HG02870 (cell line): ENCODE measurements at regions not wholly inside any gene's neighbourhood (a gene's known extent, or its start where the extent isn't known, plus 50 kb on each side); places are given as distances from the start of the nearest gene placed in this dataset.

Source experiments
- ATAC-seq: cut with Tn5 transposase; IDR thresholded peaks from one replicate; pipeline ENCODE4 v1.9.1; 2021; ENCODE audit warnings: mild to moderate bottlenecking, moderate library complexity; ENCODE audit not compliant: unreplicated experiment

DNA sequence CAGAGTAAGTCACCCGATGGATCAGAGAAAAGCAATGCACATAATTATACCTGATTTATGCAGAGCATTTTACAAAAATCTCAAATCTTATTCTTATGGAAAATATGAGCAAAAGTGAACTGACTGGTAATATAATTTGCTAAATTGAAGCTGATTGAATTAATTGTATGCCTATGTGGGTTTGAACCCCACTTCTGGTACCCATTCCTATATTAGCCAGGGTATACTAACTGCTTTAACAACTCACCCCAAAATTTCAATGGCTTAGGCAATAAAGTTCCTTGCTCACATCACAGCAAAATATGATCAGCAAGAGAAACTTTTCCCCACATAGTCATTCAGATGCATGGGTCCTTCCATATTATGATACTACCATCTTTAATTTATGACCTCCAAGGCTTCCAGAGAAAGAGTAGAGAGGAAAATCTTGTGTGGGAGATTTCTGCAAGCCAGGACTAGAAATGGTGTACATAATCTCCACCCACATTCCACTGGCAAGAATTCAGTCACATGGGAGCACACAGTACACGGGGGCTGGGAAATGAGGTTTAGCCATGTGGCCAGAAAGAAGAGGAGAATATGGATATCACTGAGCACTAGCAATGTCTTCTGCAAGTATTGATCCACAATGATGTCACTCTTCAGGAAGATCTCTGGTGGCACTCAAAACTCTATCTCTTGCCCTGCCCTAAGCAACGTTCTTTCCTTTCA is 640.7 kb downstream of the BCOR start:
- no peak for ATAC-seq

DNA sequence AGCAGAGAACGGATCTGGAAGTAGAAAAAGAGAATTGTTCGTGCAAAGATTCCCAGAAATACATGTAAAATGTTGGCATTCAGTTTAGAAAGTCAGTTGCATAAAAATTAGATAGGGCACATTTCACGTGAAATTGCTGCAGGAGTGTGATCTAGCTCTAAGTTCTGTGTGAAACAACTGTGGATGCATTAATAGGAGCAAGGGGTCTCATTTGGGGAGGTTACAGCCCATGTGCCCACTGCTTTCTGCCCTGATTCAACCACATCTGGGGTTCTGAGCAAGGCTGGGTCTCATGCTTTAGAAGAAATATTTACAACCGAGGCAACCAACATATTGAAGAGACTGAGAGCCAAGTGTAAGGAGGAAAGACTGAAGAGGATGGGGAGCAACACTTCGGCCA is 639.0 kb downstream of the BCOR start:
- ATAC-seq = no peak

DNA sequence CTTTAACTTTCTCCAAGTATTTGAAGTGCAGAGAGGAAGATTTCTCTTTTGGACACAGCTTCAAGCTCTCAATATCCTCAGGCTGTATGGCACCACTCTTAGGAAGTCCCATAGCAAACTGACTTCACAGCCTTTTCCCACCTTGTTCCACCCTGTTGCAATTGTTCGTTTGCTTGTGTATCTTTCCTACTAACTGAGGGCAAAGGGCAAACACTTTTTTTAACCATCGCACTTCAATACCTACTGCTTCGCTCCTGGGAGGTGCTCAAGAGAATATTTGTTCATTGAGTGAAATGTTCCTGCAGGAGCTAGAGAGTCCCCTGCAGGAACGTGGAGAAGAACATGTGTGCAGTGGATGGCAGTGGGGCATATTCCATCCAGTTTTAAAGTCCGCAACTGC is 638.6 kb downstream of the BCOR start:
- no peak for ATAC-seq

DNA sequence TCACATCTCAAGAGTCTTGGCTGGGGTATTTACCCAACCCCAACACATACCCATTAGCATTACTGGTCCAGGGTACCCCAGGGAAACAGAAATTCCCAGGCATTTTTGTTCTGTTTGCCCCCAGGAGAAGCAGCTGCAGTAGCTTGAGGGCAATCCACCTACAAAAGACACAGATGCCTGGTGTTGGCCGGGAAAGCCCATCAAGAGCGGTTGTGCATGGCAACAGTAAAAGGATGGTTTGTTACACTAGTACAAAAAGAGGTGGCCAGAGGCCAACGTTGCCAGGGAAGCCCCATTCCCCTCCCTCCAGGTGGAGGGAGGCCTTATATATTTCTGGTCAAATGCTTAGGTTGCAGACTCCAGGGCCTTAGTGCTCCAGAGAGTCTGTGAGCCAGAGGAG is 637.8 kb downstream of the BCOR start:
- no peak for ATAC-seq

DNA sequence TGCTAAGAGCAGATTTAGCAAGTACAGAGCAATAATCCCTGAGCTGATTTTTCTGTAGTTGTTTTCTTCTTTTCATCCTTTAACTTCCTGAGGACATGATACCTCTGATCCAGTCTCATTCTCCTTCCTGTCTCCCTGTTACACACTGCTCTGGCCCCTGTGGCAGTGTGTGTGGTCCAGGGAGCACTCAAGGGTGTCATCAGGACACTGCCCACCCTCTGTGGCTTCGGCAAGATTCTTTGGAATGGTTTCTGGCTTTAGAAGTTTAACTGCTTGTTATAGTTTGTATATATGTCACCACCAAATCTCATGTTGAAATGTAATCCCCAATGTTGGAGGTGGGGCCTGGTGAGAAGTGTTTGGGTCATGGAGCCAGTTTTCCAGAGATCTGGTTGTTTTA is 637.3 kb downstream of the BCOR start:
- ATAC-seq = no peak

DNA sequence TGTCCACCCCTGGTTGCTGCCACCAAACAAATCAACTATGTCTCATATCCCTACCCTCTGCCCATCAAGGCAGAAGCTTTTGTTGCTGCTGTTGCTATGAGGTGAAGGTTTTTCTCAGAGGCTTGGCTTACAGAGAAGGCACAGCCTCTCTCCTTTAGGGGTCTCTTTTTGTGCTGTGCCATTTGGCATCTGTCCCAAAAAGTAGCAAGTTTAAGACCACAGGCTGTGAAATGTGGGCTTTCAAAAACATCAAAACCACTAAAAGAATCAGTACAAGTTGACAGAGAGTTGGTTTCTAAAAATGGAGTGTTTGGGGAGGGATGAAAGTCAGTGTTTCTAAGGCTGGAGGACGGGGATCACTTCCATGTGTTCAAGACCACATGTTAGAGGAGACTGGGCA is 634.9 kb downstream of the BCOR start:
- ATAC-seq = no peak

DNA sequence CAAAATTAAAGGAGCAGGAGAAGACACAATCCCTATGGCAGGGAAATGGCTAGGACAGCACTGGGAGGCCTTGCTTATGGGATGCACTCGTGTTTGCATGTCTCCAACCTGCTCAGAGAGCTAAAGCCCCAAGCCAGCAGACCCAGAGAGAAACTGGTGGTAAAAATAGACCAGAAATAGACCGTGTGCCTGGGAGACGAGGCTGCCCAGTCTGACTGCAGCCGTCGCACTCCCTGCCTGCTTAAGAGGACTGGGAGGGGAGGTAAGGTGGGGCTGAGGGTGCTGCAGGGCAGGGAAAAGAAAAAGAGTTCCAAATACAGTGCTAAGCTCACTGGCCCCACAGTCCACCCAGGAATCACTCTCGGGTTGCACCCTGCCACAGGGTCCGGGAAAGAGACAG is 633.5 kb downstream of the BCOR start:
- no peak for ATAC-seq

DNA sequence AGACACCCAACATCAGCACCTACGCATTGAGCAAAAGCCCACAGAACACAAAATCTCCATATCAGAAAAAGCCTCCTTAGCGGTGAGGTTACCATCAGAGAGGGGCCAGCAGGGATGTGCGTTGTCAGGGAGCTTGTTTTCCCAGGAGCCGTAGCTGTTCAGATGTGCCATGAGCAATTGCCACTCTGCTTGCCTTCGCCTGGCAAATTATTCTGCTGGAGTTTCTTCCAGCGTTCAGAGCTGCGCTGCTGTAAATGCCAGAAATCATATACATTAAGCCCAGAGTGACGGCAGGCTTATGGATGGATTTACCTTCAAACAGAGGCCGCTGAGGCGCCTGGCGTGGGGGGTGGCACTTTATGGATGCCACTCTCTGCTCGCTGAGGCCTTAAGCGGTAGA is 632.3 kb downstream of the BCOR start:
- ATAC-seq = no peak

DNA sequence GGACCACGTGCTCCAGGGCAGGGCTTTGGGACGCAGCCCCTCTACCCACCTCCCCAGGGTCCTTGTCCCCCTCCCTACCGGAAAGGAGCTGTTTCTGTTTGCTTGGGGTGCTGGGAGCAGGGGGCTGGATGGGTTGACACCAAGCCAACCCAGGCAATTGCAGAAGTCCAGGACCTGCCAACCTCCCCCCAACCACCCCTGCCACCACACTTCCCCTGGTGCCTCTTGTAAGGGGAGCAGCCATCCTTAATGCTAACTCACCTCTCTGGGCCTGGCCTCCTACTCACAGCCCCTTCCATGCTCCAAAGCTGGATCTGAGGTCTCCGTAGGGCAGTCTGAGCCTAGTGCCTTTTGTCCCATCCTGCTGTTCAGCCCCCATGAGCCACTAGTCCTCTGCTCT is 631.9 kb downstream of the BCOR start:
- no peak for ATAC-seq

DNA sequence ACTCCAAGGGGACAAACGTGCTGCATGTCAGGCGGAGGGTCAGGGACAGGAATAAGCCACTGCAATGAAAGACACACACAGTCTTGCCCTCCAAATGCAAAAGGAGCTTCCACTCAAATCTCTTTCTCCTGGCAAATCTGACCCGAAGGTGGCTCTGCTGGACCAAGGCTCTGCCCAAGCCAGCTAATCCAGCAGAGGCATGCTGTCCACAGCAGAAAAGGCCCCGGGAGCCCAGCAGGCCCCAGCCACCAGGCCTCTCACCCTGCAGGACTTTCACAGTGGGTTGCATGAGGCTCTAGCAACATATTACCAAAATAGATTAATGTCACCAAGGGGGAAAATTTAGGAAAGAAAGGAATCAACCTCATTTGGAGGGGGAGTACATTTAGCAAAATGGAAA is 628.6 kb downstream of the BCOR start:
- ATAC-seq = no peak

DNA sequence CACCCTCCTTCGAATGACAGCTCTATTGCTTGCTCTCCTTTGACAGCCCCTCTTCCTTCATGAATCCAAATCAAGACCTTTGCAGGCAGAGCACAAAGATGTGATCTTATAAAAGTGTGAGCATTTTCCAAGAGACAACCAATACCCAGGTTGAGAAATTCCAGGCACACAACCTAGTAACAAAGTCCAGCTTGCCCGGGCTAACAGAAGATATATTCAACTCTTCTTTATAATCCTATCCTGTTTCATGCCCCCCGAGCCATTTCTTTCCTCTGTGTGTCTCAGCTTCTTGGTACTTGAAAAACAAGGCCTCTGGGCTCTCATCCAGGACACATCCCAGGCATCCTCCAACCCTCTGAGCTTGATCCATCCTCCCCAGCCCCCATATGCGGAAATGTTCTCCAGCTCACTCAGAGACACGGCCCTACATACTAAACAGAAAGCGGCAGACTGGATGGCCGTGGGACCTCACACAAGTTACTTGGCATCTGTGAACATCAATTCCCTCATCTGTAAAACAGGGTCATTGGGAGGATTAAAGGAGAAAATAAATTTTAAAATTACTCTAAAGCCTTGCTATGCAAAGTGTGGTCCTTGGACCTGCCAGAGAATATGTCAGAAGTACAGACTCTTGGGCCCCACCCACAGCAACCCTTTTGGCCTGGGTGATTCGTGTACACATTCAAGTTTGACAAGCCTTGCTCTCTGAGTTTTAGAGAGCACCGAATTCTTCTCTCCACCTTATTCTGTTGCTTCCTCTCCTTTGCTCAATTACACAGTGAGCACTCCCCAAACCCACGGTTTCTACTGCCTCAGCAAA is 627.0 kb downstream of the BCOR start:
- ATAC-seq = no peak

DNA sequence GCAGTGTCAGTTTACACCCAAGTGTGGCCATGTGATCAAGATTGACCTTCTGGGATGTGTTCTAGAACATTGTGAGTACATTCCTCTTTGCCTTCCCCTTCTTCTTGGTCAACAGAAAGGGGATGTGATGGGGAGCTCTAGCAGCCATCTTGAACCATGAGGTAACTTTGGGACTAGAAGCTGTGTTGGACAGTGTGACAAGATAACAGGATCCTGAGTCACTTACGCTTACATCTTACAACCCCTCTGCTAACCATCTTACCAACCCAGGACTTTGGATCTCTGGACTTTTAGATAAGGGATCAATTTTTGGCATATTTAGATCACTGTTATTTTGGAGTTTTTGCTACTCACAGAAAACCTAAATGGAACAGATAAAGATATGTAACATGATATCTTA is 625.6 kb downstream of the BCOR start:
- ATAC-seq = no peak

DNA sequence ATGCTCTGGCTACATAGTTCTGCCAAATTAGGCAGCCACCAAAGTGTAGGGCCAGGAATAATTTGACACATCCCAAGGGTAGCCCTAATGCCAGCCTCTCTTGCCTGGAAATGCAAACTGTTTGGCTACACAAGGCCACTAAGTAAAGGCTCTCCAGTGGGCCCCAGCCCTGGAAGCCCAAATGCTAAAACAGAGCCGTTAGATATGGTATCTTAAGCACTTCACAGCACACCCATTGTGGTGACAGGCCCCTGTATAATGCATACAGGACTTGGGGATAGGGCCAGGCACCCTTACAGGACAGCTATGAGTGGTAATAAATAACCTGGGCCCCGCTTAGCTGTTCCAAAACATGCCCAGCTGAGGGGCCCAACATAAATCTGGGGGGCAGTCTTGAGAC is 623.9 kb downstream of the BCOR start:
- ATAC-seq = no peak

DNA sequence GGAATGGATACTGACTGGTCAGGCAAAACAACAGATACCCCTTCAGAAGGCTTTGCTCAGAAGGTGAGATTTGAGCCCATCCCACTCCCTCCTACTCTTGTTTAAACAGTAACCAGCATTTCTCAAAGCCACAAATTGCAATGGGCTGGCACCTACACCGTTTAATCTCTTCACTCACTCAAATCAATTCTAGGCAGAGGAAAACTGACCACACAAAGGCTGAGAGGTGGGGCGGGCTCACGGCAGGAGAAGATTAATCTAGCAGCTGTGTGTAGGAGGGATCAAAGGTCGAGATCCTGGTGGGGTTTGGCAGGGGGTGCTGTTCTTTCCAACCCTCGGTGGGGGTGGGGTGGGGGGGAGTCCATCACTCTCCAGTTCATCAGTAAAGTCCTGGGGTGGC is 622.4 kb downstream of the BCOR start:
- no peak for ATAC-seq

DNA sequence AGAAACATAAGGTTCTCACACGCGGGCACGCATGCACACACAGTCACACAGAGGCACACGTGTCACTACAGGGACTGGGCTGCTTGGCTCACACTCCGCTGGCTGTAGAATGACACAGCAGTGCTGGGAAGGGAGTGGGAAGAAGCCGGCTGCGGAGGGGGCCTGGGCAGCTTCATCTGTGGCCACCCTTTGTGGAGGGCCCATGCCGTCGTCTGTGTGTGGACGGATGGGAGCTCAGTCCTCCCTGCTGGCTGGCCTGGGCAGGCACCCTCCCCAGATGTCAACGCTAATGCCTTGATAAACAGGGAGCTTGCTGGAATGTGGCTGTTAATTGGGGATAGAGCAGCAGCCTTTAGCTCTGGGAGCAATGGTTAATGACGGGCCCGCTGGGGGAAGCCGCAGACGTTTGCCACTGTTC is 621.1 kb downstream of the BCOR start:
- no peak for ATAC-seq

DNA sequence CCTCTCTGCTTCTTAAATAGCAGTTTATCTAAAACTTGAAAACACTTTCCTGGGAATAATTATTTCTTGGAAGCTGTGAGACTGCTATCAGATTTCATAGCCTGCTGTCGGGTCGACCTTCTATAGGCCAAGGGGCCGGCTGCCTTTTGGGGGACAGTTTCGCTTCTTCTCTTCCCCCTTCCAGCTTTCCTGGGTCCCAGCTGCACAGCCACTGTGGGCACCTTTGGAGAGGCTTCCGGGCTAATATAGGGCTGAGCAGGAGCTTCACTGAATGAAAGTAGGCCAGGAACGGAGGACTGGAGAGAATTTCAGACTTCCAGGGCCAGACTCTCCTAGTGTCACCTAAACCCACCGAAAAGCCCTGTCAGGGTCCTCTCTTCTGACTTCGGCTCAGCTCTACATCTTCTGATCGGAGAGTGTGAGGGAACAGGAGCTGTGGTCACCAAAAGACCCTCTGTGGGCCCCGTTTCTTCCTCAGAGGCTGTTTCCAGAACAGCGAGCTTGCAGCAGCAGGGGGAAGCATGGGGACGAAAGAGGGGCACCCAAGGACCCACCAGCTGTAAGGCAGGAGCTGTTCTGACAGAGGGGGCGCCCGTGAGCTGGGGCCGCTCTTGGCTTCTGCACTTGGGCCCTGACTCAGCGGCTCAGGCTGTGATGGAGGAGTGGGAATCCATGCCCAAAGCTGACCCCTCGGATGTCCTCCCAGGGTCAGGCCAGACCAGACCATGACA is 620.6 kb downstream of the BCOR start:
- no peak for ATAC-seq

DNA sequence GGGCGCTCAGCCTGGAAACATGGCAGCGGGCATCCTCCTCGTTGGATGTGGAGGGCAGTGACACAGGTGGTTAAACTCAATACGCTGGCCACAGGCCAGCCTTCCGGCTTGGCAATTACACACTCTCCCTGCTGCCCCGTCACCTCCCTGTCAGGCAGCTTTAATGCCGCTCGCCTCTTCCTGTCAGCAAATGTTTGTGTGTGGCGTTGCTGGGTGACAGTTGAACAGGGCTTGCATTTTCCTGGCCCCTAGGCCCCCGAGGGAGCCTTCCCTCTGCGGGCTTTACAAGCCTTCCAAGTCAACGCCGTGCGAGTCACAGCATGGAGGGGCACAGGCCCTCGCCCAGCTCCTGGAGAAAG is 620.0 kb downstream of the BCOR start:
- ATAC-seq = no peak

DNA sequence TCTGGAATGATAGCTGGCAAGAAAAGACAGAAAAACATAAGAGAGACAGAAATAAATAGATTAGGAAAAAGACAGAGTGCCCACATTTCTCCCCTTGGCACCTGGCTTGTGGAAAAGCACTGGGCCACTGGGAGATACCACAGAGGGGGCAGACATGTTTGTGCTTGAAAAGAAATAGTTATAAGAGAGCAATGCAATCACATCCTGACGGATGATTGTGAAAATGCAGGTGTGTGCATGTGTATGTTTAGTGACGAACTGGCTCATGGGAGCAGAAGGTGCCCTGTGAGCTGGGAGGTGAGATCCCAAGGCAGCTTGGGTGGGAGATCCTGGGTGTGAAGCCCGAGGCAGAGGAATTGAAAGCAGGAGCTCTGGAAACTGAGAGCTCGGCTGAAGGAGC is 617.9 kb downstream of the BCOR start:
- ATAC-seq = no peak

DNA sequence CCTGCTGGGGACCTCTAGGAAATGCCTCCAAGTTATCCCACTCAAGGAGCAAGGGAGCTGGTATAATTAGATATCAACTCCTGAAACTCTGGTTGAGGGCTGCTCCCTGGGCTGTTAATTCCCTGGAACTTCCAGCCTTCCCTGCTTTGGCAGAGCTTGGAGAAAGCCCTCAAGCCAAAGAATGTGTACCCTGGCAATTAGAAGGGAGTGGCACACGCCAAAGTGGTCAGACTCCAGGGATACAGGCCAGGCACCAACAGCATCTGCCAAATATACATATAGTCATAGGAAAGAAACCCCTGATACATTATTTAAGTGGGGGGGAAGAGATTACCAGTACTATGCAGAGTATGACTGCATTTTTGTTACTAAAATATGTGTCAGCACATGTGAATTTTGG is 616.8 kb downstream of the BCOR start:
- ATAC-seq = no peak

DNA sequence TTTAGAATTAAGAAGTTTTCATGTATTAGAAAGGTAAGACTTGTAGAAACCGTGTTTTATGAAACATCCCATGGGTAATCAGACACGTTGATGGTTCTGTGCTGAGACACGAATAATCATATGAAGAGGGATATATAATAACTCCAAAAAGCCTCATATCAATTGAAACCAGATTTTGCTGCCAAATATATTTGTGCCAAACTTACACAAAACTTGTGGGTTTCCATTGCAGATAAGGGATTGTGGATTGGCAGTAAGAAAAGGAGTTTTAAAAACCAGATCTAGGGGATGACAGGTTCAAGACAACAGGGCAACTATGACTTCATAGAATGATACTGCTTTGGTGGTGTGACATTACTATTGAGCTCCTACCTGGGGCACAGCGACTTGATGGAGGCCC is 616.1 kb downstream of the BCOR start:
- ATAC-seq = no peak

DNA sequence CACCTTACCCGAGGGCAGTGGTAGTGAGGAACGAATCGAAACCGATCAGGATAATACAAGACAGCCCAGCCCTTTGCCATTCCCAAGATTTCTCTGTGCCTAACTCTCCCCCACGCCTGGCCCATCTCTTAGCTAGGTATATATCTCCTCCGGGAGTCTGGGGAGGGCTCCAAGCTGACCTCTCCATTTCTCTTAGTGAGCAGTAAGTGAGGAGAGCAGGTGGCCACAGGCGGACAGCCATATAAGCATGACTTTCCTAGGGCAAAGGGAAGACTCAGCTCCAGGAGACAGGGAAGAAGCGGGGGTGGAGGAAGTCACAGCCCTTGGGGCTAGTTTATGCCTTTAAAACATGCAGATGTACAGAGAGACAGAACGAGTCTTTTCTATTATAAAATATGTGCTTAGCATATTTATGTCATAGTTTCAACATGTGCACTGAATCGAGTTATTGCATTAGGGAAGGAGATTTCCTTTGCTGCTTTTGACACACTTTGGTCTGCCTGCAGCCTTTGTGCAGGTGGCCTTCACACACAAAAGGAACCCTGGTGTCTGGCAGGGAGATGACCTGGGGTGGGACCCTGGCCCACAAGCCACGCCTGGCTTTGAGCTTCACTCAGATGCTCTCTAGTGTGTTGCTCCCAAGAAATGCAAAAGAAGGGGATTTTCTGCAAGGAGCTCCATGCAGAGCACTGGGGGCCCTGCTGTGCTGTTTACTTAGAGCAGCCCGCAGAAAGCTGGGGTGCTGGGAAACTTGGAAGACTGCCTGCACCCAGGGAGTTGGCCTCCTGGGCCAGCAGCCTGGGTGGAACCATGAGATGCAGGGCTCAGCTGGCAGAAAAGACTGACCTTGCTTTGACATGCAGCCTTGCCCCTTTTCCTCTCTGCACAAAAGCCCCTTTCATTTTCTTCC is 613.3 kb downstream of the BCOR start:
- ATAC-seq = no peak
